Kidney glomerular epithelial cell (primary cell): ENCODE measurements at regions not wholly inside any gene's neighbourhood (a gene's known extent, or its start where the extent isn't known, plus 50 kb on each side); places are given as distances from the start of the nearest gene placed in this dataset.

Source experiments
- DNase-seq: peaks from one replicate; lab custom pipeline; 2025; lab: John Stamatoyannopoulos, UW

GRCh38 chr7:68306692-68307107 is 1291.6 kb upstream of the AUTS2 start:
- no peak for DNase-seq

GRCh38 chr7:68309271-68309670 is 1289.0 kb upstream of the AUTS2 start:
- no peak for DNase-seq

- no peak for DNase-seq
These were observed 1288.5 kb upstream of the AUTS2 start for GRCh38 chr7:68309806-68310205.

GRCh38 chr7:68311958-68312357 is 1286.3 kb upstream of the AUTS2 start:
- no peak for DNase-seq

- no peak for DNase-seq
These were observed 1284.5 kb upstream of the AUTS2 start for GRCh38 chr7:68313806-68314205.

- no peak for DNase-seq
These were observed 1284.1 kb upstream of the AUTS2 start for GRCh38 chr7:68314208-68314607.

GRCh38 chr7:68317476-68317875 is 1280.8 kb upstream of the AUTS2 start:
- DNase-seq, result peak; percentile 7

GRCh38 chr7:68319061-68319460 is 1279.2 kb upstream of the AUTS2 start:
- DNase-seq, result no peak

GRCh38 chr7:68321076-68321639 is 1277.1 kb upstream of the AUTS2 start:
- DNase-seq, result peak; percentile 48

GRCh38 chr7:68321776-68322496 is 1276.3 kb upstream of the AUTS2 start:
- no peak for DNase-seq

GRCh38 chr7:68324621-68325020 is 1273.7 kb upstream of the AUTS2 start:
- no peak for DNase-seq

GRCh38 chr7:68334216-68334615 is 1264.1 kb upstream of the AUTS2 start:
- DNase-seq, result no peak

GRCh38 chr7:68334636-68335272 is 1263.5 kb upstream of the AUTS2 start:
- DNase-seq, result no peak

- no peak for DNase-seq
These were observed 1261.7 kb upstream of the AUTS2 start for GRCh38 chr7:68336594-68336993.

- no peak for DNase-seq
These were observed 1249.9 kb upstream of the AUTS2 start for GRCh38 chr7:68348401-68348800.

GRCh38 chr7:68362745-68363518 is 1235.3 kb upstream of the AUTS2 start:
- DNase-seq, result no peak

GRCh38 chr7:68364886-68365625 is 1233.2 kb upstream of the AUTS2 start:
- DNase-seq, result no peak

GRCh38 chr7:68371985-68372384 is 1226.3 kb upstream of the AUTS2 start:
- DNase-seq, result no peak

GRCh38 chr7:68376131-68376661 is 1222.1 kb upstream of the AUTS2 start:
- DNase-seq, result no peak

GRCh38 chr7:68381731-68382130 is 1216.5 kb upstream of the AUTS2 start:
- no peak for DNase-seq

GRCh38 chr7:68384581-68384980 is 1213.7 kb upstream of the AUTS2 start:
- DNase-seq, result no peak

- DNase-seq, result no peak
These were observed 1205.2 kb upstream of the AUTS2 start for GRCh38 chr7:68393051-68393450.
